ENCODE measurements at regions not wholly inside any gene's neighbourhood (a gene's known extent, or its start where the extent isn't known, plus 50 kb on each side); places are given as distances from the start of the nearest gene placed in this dataset.
"Not testable (repeated sequence)": the region's sequence is repeated elsewhere in the genome, so short reads cannot be mapped to it uniquely, and the experiment has no call there.

- 20 to 100% (median 53%) methylated on average over 1 of the region's 1 CpG; no CpG with 5 or more reads in 2 of the 10 experiments for WGBS, 10 experiments
- in situ Hi-C loops (cut with MboI; ENCODE audit: low pct_unique_long_range_greater_than_20kb in 2 of 9, low sequenced_read_pairs in 9 of 9, unreplicated experiment in 9 of 9), result no loop called here
- no peak overlapping the region for H3K27ac ChIP-seq
- ATAC-seq (replicated peaks in 6 of 8), result no peak
- peaks cover 28 to 29% of the 10 kb centered on the region in 2 donors for H3K4me1 ChIP-seq (replicated peaks in 1 of 2)
- no peak overlapping the region for H3K4me3 ChIP-seq
Observed at GRCh38 chr3:193914602-193915001, 221.3 kb upstream of the HES1 start.

- Histone ChIP-seq H3K4me3 (no peak overlapping the region), H3K27ac (no peak overlapping the region), H3K4me1 (replicated peaks in 1 of 2) (peaks cover 24 to 26% of the 10 kb centered on the region in 2 donors)
- 14 to 76% (median 56%) methylated on average over 1 to 4 of the region's 4 CpGs; no CpG with 5 or more reads in 1 of the 10 experiments for WGBS, 10 experiments
- in situ Hi-C loops (cut with MboI; ENCODE audit: low pct_unique_long_range_greater_than_20kb in 2 of 9, low sequenced_read_pairs in 9 of 9, unreplicated experiment in 9 of 9), result no loop called here
- no peak for ATAC-seq (replicated peaks in 6 of 8)
Observed at GRCh38 chr3:193915099-193915498, 220.8 kb upstream of the HES1 start.

GRCh38 chr3:193915613-193916012, 220.3 kb upstream of the HES1 start:
- Histone ChIP-seq H3K27ac (no peak overlapping the region), H3K4me1 (replicated peaks in 1 of 2) (peaks cover 21 to 24% of the 10 kb centered on the region in 2 donors), H3K4me3 (no peak overlapping the region)
- ATAC-seq (replicated peaks in 6 of 8), result no peak
- in situ Hi-C loops (cut with MboI; ENCODE audit: low pct_unique_long_range_greater_than_20kb in 2 of 9, low sequenced_read_pairs in 9 of 9, unreplicated experiment in 9 of 9), result no loop called here

- in situ Hi-C loops (cut with MboI; ENCODE audit: low pct_unique_long_range_greater_than_20kb in 2 of 9, low sequenced_read_pairs in 9 of 9, unreplicated experiment in 9 of 9), result no loop called here
- WGBS, 10 experiments, result 60 to 100% (median 95%) methylated on average over 1 to 2 of the region's 2 CpGs; no CpG with 5 or more reads in 3 of the 10 experiments
- peaks cover 11 to 15% of the 10 kb centered on the region in 2 donors for H3K4me1 ChIP-seq (replicated peaks in 1 of 2)
- H3K4me3 ChIP-seq, result no peak overlapping the region
- peak in 1 of 8 experiments; percentile 62 for ATAC-seq (replicated peaks in 6 of 8)
- H3K27ac ChIP-seq, result no peak overlapping the region
Observed at GRCh38 chr3:193917158-193917557, 218.8 kb upstream of the HES1 start.

- ATAC-seq (replicated peaks in 6 of 8), result no peak
- in situ Hi-C loops (cut with MboI; ENCODE audit: low pct_unique_long_range_greater_than_20kb in 2 of 9, low sequenced_read_pairs in 9 of 9, unreplicated experiment in 9 of 9), result no loop called here
- Histone ChIP-seq H3K4me1 (replicated peaks in 1 of 2) (peaks cover 0 to 5% of the 10 kb centered on the region in 2 donors), H3K4me3 (no peak overlapping the region), H3K27ac (no peak overlapping the region)
- WGBS, 10 experiments, result 100% methylated on average over 1 to 2 of the region's 4 CpGs; no CpG with 5 or more reads in 7 of the 10 experiments
Observed at GRCh38 chr3:193921465-193921864, 214.5 kb upstream of the HES1 start.

- Histone ChIP-seq H3K4me1 (replicated peaks in 1 of 2) (peaks cover 0 to 5% of the 10 kb centered on the region in 2 donors), H3K27ac (no peak overlapping the region), H3K4me3 (no peak overlapping the region)
- in situ Hi-C loops (cut with MboI; ENCODE audit: low pct_unique_long_range_greater_than_20kb in 2 of 9, low sequenced_read_pairs in 9 of 9, unreplicated experiment in 9 of 9), result no loop called here
- 38 to 100% (median 87%) methylated on average over 1 to 9 of the region's 10 CpGs for whole genome bisulfite sequencing, 10 experiments
- no peak for ATAC-seq (replicated peaks in 6 of 8)
Observed at GRCh38 chr3:193922034-193922774, 213.7 kb upstream of the HES1 start.

GRCh38 chr3:193923958-193924357, 212.0 kb upstream of the HES1 start:
- H3K4me1 ChIP-seq (replicated peaks in 1 of 2); ATAC-seq (replicated peaks in 6 of 8); H3K4me3 ChIP-seq; H3K27ac ChIP-seq; in situ Hi-C loops (cut with MboI; ENCODE audit: low pct_unique_long_range_greater_than_20kb in 2 of 9, low sequenced_read_pairs in 9 of 9, unreplicated experiment in 9 of 9): not testable (repeated sequence)

- H3K4me1 ChIP-seq (replicated peaks in 1 of 2); in situ Hi-C loops (cut with MboI; ENCODE audit: low pct_unique_long_range_greater_than_20kb in 2 of 9, low sequenced_read_pairs in 9 of 9, unreplicated experiment in 9 of 9); ATAC-seq (replicated peaks in 6 of 8); H3K4me3 ChIP-seq; H3K27ac ChIP-seq: not testable (repeated sequence)
- WGBS, 10 experiments, result 95 to 100% (median 100%) methylated on average over 1 to 3 of the region's 3 CpGs; no CpG with 5 or more reads in 5 of the 10 experiments
Observed at GRCh38 chr3:193926071-193926470, 209.9 kb upstream of the HES1 start.

- 54 to 100% (median 84%) methylated on average over 1 to 5 of the region's 5 CpGs for WGBS, 10 experiments
Observed at GRCh38 chr3:193927413-193928206, 208.3 kb upstream of the HES1 start.

GRCh38 chr3:193928354-193929209, 207.4 kb upstream of the HES1 start:
- in situ Hi-C loops (cut with MboI; ENCODE audit: low pct_unique_long_range_greater_than_20kb in 2 of 9, low sequenced_read_pairs in 9 of 9, unreplicated experiment in 9 of 9), result no loop called here
- peak; percentile 75 to 98 (median 88) for ATAC-seq (replicated peaks in 6 of 8)
- Histone ChIP-seq H3K4me1 (replicated peaks in 1 of 2) (peaks cover 6 to 8% of the 10 kb centered on the region in 2 donors), H3K4me3 (no peak overlapping the region), H3K27ac (no peak overlapping the region)
- 25 to 100% (median 80%) methylated on average over 1 to 7 of the region's 7 CpGs; no CpG with 5 or more reads in 1 of the 10 experiments for WGBS, 10 experiments

More at GRCh38 chr3:193927413-193928206, 208.3 kb upstream of the HES1 start:
- H3K4me3 ChIP-seq; H3K27ac ChIP-seq; in situ Hi-C loops (cut with MboI; ENCODE audit: low pct_unique_long_range_greater_than_20kb in 2 of 9, low sequenced_read_pairs in 9 of 9, unreplicated experiment in 9 of 9); H3K4me1 ChIP-seq (replicated peaks in 1 of 2); ATAC-seq (replicated peaks in 6 of 8): not testable (repeated sequence)

- H3K4me1 ChIP-seq (replicated peaks in 1 of 2), result peaks cover 6 to 8% of the 10 kb centered on the region in 2 donors
- H3K4me3 ChIP-seq, result no peak overlapping the region
- H3K27ac ChIP-seq, result no peak overlapping the region
- 20 to 97% (median 83%) methylated on average over 1 to 5 of the region's 5 CpGs; no CpG with 5 or more reads in 1 of the 10 experiments for WGBS, 10 experiments
- in situ Hi-C loops (cut with MboI; ENCODE audit: low pct_unique_long_range_greater_than_20kb in 2 of 9, low sequenced_read_pairs in 9 of 9, unreplicated experiment in 9 of 9), result no loop called here
- ATAC-seq (replicated peaks in 6 of 8), result no peak
Observed at GRCh38 chr3:193929373-193929772, 206.6 kb upstream of the HES1 start.

GRCh38 chr3:193929921-193930646, 205.9 kb upstream of the HES1 start:
- no peak overlapping the region for H3K27ac ChIP-seq
- in situ Hi-C loops (cut with MboI; ENCODE audit: low pct_unique_long_range_greater_than_20kb in 2 of 9, low sequenced_read_pairs in 9 of 9, unreplicated experiment in 9 of 9), result no loop called here
- H3K4me3 ChIP-seq, result no peak overlapping the region
- no peak for ATAC-seq (replicated peaks in 6 of 8)
- peaks cover 6 to 8% of the 10 kb centered on the region in 2 donors for H3K4me1 ChIP-seq (replicated peaks in 1 of 2)
- 41 to 98% (median 73%) methylated on average over 3 to 7 of the region's 7 CpGs; no CpG with 5 or more reads in 1 of the 10 experiments for WGBS, 10 experiments
